OCI-LY7 (cell line): ENCODE measurements at regions not wholly inside any gene's neighbourhood (a gene's known extent, or its start where the extent isn't known, plus 50 kb on each side); places are given as distances from the start of the nearest gene placed in this dataset.

Source experiments
- EZH2phosphoT487 ChIP-seq: fragments of 200-600 bp; sonication (generic); IDR thresholded peaks from 2 replicates; pipeline ENCODE4 v1.6.1; 2018; ENCODE audit warnings: low read depth, borderline replicate concordance, mild to moderate bottlenecking, mixed run types, antibody characterized with exemption, low read length, moderate library complexity, mixed read lengths
- TF ChIP-seq, protein P1 (sequence below): fragments of 200-600 bp; sonication (generic); conservative IDR thresholded peaks from 2 replicates; pipeline ENCODE4 v1.5.1; 2014; ENCODE audit warnings: mild to moderate bottlenecking, antibody characterized with exemption, low read length, moderate library complexity, mixed read lengths

DNA sequence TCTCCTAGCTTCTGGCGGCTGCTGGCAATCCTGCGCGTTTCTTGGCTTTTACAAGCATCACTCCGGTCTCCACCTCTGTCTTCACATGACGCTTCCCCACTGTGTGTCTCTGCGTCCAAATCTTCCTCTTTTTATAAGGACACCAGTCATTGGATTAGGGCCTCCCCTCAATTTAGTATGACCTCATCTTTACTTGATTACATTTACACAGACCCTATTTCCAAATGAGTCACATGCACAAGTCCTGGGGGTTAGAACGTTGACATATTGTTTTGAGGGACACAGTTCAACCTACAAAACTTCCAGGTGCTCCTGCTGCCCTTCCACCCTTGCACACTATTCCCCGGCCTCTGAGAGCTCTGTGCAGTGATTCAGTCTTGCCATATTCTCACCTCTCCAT, 215.3 kb downstream of the OPA1 start:
- TF ChIP-seq, protein P1, sequence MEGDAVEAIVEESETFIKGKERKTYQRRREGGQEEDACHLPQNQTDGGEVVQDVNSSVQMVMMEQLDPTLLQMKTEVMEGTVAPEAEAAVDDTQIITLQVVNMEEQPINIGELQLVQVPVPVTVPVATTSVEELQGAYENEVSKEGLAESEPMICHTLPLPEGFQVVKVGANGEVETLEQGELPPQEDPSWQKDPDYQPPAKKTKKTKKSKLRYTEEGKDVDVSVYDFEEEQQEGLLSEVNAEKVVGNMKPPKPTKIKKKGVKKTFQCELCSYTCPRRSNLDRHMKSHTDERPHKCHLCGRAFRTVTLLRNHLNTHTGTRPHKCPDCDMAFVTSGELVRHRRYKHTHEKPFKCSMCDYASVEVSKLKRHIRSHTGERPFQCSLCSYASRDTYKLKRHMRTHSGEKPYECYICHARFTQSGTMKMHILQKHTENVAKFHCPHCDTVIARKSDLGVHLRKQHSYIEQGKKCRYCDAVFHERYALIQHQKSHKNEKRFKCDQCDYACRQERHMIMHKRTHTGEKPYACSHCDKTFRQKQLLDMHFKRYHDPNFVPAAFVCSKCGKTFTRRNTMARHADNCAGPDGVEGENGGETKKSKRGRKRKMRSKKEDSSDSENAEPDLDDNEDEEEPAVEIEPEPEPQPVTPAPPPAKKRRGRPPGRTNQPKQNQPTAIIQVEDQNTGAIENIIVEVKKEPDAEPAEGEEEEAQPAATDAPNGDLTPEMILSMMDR = no peak
- no peak for TF ChIP-seq EZH2phosphoT487
